Chondrocyte (in vitro differentiated cells): ENCODE measurements at regions not wholly inside any gene's neighbourhood (a gene's known extent, or its start where the extent isn't known, plus 50 kb on each side); places are given as distances from the start of the nearest gene placed in this dataset.

ENCODE experiments used
- DNase-seq: peaks from one replicate; pipeline ENCODE4 v3.0.0; 2021; ENCODE audit warnings: mixed read lengths, low spot score
- H3K27ac Mint-ChIP-seq: one replicate; pipeline ENCODE4 v1.8.0; 2021; ENCODE audit warnings: mild to moderate bottlenecking, moderate library complexity, mixed read lengths; ENCODE audit not compliant: unreplicated experiment
- H3K27me3 Mint-ChIP-seq: 2 replicates; pipeline ENCODE4 v1.8.0; 2021; ENCODE audit warnings: low read depth, mixed read lengths
- H3K36me3 Mint-ChIP-seq: 2 replicates; pipeline ENCODE4 v1.8.0; 2021; ENCODE audit warnings: low read depth, mixed read lengths
- H3K4me1 Mint-ChIP-seq: 2 replicates; pipeline ENCODE4 v1.8.0; 2021; ENCODE audit warnings: low read depth, mild to moderate bottlenecking, mixed read lengths
- H3K4me3 Mint-ChIP-seq: one replicate; pipeline ENCODE4 v1.8.0; 2021; ENCODE audit warnings: mild to moderate bottlenecking, moderate library complexity, mixed read lengths; ENCODE audit not compliant: unreplicated experiment
- H3K9me3 Mint-ChIP-seq: 2 replicates; pipeline ENCODE4 v1.8.0; 2021; ENCODE audit warnings: low read depth, mixed read lengths
- TF ChIP-seq, protein P1 (sequence below): fragments of 200-600 bp; sonication (generic); IDR thresholded peaks from 2 replicates; pipeline ENCODE4 v1.5.0; 2021; ENCODE audit warnings: antibody characterized with exemption, mild to moderate bottlenecking, moderate library complexity

DNA sequence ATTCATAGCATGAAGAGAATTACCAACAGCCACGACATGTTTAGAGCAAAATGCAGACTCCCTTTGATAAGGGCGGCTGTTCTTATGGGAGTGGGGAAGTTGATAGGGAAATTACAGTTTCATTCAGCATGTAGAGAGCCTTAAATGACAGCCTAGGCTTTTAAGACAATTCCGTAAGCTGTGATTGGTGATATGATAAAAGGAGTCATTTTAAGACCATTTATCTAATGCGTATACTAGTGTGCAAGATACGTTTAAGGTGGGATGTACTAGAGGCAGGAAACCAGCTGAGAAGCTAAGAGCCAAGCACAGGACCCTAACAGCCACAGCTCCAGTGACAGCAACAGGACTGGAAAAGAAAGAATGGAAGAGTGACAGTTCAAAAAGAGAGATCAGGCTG lies 102.2 kb upstream of the ZFP42 start:
- H3K4me1 Mint-ChIP-seq = peaks cover 5% of the 10 kb centered on the region
- TF ChIP-seq, protein P1, sequence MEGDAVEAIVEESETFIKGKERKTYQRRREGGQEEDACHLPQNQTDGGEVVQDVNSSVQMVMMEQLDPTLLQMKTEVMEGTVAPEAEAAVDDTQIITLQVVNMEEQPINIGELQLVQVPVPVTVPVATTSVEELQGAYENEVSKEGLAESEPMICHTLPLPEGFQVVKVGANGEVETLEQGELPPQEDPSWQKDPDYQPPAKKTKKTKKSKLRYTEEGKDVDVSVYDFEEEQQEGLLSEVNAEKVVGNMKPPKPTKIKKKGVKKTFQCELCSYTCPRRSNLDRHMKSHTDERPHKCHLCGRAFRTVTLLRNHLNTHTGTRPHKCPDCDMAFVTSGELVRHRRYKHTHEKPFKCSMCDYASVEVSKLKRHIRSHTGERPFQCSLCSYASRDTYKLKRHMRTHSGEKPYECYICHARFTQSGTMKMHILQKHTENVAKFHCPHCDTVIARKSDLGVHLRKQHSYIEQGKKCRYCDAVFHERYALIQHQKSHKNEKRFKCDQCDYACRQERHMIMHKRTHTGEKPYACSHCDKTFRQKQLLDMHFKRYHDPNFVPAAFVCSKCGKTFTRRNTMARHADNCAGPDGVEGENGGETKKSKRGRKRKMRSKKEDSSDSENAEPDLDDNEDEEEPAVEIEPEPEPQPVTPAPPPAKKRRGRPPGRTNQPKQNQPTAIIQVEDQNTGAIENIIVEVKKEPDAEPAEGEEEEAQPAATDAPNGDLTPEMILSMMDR = no peak
- no peaks in the 10 kb centered on the region for H3K27me3 Mint-ChIP-seq
- H3K27ac Mint-ChIP-seq = no peak overlapping the region
- H3K9me3 Mint-ChIP-seq = peaks cover 3% of the 10 kb centered on the region
- H3K4me3 Mint-ChIP-seq = no peak overlapping the region
- H3K36me3 Mint-ChIP-seq = peaks cover 2% of the 10 kb centered on the region
- DNase-seq = no peak

DNA sequence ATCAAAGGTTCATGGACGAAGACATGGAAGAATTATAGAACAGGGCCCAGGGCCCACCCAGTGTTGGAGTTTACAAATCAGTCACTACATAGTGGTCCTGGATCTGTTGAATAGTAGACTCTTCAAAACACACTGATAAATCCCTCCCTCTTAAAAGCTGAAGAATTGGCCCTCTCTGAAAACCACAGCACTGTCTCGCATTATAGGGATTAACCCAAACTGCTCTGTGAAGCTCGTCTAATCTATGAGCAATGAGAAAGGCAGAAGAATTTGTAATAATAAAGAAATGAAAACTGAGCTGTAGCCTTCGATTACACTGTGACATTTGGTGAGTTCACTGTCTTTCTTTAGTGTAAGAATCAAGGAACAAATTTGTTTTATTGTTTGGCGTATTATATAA lies 92.5 kb upstream of the ZFP42 start:
- no peak overlapping the region for H3K4me3 Mint-ChIP-seq
- H3K27ac Mint-ChIP-seq = peak overlapping the region; percentile 88
- no peak for DNase-seq
- peaks cover 5% of the 10 kb centered on the region for H3K36me3 Mint-ChIP-seq
- TF ChIP-seq, protein P1 = no peak
- H3K27me3 Mint-ChIP-seq = no peaks in the 10 kb centered on the region
- H3K9me3 Mint-ChIP-seq = peaks cover 22% of the 10 kb centered on the region
- peaks cover 65% of the 10 kb centered on the region for H3K4me1 Mint-ChIP-seq

DNA sequence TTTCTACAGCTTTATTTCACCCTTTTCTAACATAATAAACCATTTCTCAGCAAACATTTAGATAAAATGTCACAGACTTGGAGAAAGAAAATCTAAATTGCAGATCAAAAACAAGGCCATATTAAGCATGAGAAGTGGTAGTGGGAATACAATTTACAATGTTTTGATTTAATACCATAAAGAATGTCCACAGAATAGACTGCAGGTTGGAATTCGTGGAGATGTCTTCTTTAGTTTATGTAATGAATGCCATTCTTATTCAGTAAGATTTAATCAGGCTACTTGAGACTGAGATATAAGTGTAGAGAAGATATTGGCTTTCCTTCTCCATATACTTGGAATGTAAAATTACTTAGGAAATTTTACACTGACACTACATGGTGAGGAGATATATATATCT lies 91.9 kb upstream of the ZFP42 start:
- no peak overlapping the region for H3K4me3 Mint-ChIP-seq
- TF ChIP-seq, protein P1 = no peak
- DNase-seq = no peak

DNA sequence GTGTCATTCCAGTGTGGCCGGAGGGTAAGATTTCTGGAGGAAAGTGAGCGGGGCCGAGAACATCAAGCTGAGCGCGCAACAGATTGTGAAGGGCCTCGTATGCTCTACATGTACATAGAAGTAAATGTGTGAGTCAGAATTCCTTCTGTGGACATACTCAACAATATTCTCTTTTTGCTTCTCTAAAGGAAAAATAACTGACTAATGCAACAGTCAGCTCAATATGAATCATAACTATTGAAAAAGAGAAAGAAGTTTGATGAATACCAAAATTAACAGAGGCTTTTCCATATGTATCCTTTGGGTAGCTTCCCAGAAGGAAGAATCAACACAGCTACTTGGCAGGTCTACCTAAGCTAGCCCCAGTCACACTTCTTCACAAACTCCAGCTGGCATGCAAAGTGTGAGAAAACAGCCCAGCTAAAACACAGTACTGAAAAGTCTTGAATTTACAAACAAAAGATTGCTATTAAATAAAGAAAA lies 87.5 kb upstream of the ZFP42 start:
- DNase-seq = no peak
- peak overlapping the region; percentile 91 for H3K27ac Mint-ChIP-seq
- H3K4me3 Mint-ChIP-seq = peak overlapping the region; percentile 8
- no peaks in the 10 kb centered on the region for H3K36me3 Mint-ChIP-seq
- TF ChIP-seq, protein P1 = no peak
- H3K27me3 Mint-ChIP-seq = no peaks in the 10 kb centered on the region
- H3K4me1 Mint-ChIP-seq = peaks cover 51% of the 10 kb centered on the region
- peaks cover 2% of the 10 kb centered on the region for H3K9me3 Mint-ChIP-seq

More for the DNA sequence above, 91.9 kb upstream of the ZFP42 start:
- Mint-ChIP-seq H3K27me3 (no peaks in the 10 kb centered on the region), H3K36me3 (peaks cover 5% of the 10 kb centered on the region), H3K9me3 (peaks cover 22% of the 10 kb centered on the region), H3K4me1 (peaks cover 65% of the 10 kb centered on the region), H3K27ac (peak overlapping the region; percentile 68)

DNA sequence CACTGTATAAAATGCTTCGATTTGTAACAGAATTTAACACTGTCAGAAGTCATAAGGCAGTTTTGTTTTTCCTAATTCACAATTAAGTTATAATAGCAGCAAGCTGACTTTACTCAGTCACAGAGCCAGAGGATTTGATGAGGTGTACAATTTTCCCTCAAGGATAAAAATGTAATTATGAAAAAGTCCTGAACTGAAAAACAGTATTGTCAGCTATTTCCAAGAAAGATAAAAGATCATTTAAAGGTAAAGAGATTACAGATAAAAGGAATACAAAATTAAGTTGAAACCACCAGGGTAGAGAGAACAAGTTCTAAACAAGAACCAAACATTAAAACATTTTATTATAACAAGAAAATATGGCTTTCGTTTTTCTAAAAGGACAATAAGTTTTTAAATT lies 86.8 kb upstream of the ZFP42 start:
- Mint-ChIP-seq H3K4me3 (no peak overlapping the region), H3K4me1 (peaks cover 45% of the 10 kb centered on the region), H3K27ac (peak overlapping the region; percentile 91), H3K36me3 (peaks cover 1% of the 10 kb centered on the region), H3K27me3 (no peaks in the 10 kb centered on the region), H3K9me3 (peaks cover 4% of the 10 kb centered on the region)
- no peak for DNase-seq
- TF ChIP-seq, protein P1 = no peak
